Kidney capillary endothelial cell (primary cell): ENCODE measurements at regions not wholly inside any gene's neighbourhood (a gene's known extent, or its start where the extent isn't known, plus 50 kb on each side); places are given as distances from the start of the nearest gene placed in this dataset.
"Not testable (repeated sequence)": the region's sequence is repeated elsewhere in the genome, so short reads cannot be mapped to it uniquely, and the experiment has no call there.

Source experiments
- DNase-seq: peaks from one replicate; pipeline ENCODE4 v3.0.0-alpha.2; 2018; ENCODE audit warnings: low spot score

- not testable (repeated sequence) for DNase-seq
These were observed 251.4 kb downstream of the ZIC4 start for GRCh38 chr3:147154988-147155387.

- no peak for DNase-seq
These were observed 252.4 kb downstream of the ZIC4 start for GRCh38 chr3:147153830-147154539.

- no peak for DNase-seq
These were observed 253.9 kb downstream of the ZIC4 start for GRCh38 chr3:147152476-147152875.

GRCh38 chr3:147141516-147142288 is 264.6 kb downstream of the ZIC4 start:
- no peak for DNase-seq

- no peak for DNase-seq
These were observed 267.0 kb downstream of the ZIC4 start for GRCh38 chr3:147139341-147139740.

GRCh38 chr3:147132168-147132567 is 274.2 kb downstream of the ZIC4 start:
- no peak for DNase-seq

GRCh38 chr3:147130461-147130860 is 275.9 kb downstream of the ZIC4 start:
- no peak for DNase-seq

GRCh38 chr3:147129665-147130064 is 276.7 kb downstream of the ZIC4 start:
- DNase-seq = no peak

GRCh38 chr3:147122350-147122749 is 284.0 kb downstream of the ZIC4 start:
- DNase-seq = no peak

- peak; percentile 4 for DNase-seq
These were observed 286.4 kb downstream of the ZIC4 start for GRCh38 chr3:147119989-147120388.

GRCh38 chr3:147119346-147119745 is 287.0 kb downstream of the ZIC4 start:
- no peak for DNase-seq

- no peak for DNase-seq
These were observed 287.7 kb downstream of the ZIC4 start for GRCh38 chr3:147118611-147119010.

GRCh38 chr3:147117631-147118030 is 288.7 kb downstream of the ZIC4 start:
- no peak for DNase-seq

- DNase-seq = no peak
These were observed 292.9 kb downstream of the ZIC4 start for GRCh38 chr3:147113293-147114044.

- no peak for DNase-seq
These were observed 307.3 kb downstream of the ZIC4 start for GRCh38 chr3:147099076-147099475.

GRCh38 chr3:147090461-147090860 is 315.9 kb downstream of the ZIC4 start:
- no peak for DNase-seq

GRCh38 chr3:147089286-147089685 is 317.1 kb downstream of the ZIC4 start:
- no peak for DNase-seq

GRCh38 chr3:147059500-147059899 is 346.8 kb downstream of the ZIC4 start:
- DNase-seq = not testable (repeated sequence)

GRCh38 chr3:147049821-147050220 is 356.5 kb downstream of the ZIC4 start:
- DNase-seq = no peak

GRCh38 chr3:147049305-147049704 is 357.0 kb downstream of the ZIC4 start:
- DNase-seq = no peak

- no peak for DNase-seq
These were observed 359.4 kb downstream of the ZIC4 start for GRCh38 chr3:147046916-147047315.

- DNase-seq = no peak
These were observed 367.9 kb downstream of the ZIC4 start for GRCh38 chr3:147038481-147038880.

- no peak for DNase-seq
These were observed 372.0 kb downstream of the ZIC4 start for GRCh38 chr3:147034359-147034758.
